Thyroid gland (tissue), 4 donors: ENCODE measurements at regions not wholly inside any gene's neighbourhood (a gene's known extent, or its start where the extent isn't known, plus 50 kb on each side); places are given as distances from the start of the nearest gene placed in this dataset.

Experiments
- POLR2A ChIP-seq, 2 donors: fragments of 450-650 bp; IDR thresholded peaks; one replicate each; pipeline ENCODE4 v1.6.1; 2017; ENCODE audit warnings: antibody characterized with exemption in 2 of 2, mild to moderate bottlenecking in 2 of 2, moderate library complexity in 1 of 2
- TF ChIP-seq, protein P1 (sequence below), 6 experiments: fragments of 200-600 bp in 3 of 6; fragments of 450-650 bp in 3 of 6; sonication (generic) in 3 of 6; IDR thresholded peaks; one replicate each; pipeline ENCODE4 v1.5.1; 2016 to 2019; ENCODE audit warnings: antibody characterized with exemption in 6 of 6, mild to moderate bottlenecking in 2 of 6, inconsistent platforms in 1 of 6, moderate library complexity in 1 of 6

DNA sequence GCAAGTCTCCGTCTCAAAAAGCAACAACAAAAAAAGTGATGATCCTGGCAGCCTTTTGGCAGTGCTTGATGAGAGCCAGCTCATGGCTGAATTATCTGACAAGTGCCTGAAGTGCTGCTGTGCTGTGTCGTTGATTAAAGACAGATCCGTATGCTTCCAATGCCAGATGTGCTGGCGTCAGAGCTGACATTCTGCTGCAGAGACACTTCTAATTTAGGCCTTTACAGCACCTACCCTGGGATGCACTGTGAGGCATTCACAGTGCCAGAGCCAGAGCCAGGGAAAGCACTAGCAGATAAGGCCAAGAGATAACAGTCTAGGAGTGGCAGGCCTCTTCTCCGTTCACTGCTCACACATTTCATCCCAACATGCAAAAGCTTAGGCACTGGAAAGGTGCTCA, 995.5 kb downstream of the RAB28 start:
- TF ChIP-seq POLR2A (IDR thresholded peaks at IDR 0.05) = no peak
- TF ChIP-seq, protein P1, sequence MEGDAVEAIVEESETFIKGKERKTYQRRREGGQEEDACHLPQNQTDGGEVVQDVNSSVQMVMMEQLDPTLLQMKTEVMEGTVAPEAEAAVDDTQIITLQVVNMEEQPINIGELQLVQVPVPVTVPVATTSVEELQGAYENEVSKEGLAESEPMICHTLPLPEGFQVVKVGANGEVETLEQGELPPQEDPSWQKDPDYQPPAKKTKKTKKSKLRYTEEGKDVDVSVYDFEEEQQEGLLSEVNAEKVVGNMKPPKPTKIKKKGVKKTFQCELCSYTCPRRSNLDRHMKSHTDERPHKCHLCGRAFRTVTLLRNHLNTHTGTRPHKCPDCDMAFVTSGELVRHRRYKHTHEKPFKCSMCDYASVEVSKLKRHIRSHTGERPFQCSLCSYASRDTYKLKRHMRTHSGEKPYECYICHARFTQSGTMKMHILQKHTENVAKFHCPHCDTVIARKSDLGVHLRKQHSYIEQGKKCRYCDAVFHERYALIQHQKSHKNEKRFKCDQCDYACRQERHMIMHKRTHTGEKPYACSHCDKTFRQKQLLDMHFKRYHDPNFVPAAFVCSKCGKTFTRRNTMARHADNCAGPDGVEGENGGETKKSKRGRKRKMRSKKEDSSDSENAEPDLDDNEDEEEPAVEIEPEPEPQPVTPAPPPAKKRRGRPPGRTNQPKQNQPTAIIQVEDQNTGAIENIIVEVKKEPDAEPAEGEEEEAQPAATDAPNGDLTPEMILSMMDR (IDR thresholded peaks at IDR 0.05) = no peak
